Fibroblast of skin of back (primary cell): ENCODE measurements at regions not wholly inside any gene's neighbourhood (a gene's known extent, or its start where the extent isn't known, plus 50 kb on each side); places are given as distances from the start of the nearest gene placed in this dataset.
A peak's percentile ranks its signal among the peaks of the same experiment; 100 is the strongest.

Experiments used
- DNase-seq: peaks from one replicate; pipeline ENCODE4 v3.0.0-alpha.2; 2013

DNA sequence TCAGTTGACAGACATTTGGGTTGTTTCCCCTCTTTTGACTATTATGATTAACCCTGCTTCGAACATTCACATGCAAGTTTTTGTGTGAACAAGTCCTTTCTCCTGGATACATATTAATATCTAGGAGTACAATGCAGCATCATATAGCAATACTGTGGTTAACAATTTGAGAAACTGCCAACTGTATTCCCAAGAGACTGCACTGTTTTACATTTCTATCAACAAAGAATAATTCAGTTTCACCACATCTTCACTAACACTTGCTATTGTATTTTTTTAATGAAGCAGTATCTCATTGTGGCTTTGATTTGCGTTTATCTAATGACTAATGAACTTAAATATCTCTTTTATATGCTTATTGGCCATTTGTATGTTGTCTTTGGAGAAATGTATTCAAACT is 184.6 kb upstream of the NBEA start:
- DNase-seq: peak; percentile 29

DNA sequence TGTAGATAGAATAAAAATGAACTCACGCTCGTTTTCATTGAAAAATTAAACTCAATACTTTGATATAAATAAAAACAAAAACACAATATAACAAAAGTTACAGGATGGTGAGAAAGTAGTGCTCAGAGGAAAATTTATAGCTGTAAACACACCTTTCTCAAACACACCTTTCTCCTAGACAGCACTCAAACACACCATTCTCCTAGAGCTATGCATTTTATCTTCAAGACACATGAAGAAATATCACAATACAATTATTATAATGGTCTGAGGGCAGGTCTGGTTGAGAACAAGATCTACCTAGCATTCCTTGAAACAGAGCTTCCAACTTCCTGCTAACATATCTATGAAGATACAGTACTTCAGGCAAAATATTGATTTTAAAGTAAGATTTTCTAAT is 183.4 kb upstream of the NBEA start:
- no peak for DNase-seq

DNA sequence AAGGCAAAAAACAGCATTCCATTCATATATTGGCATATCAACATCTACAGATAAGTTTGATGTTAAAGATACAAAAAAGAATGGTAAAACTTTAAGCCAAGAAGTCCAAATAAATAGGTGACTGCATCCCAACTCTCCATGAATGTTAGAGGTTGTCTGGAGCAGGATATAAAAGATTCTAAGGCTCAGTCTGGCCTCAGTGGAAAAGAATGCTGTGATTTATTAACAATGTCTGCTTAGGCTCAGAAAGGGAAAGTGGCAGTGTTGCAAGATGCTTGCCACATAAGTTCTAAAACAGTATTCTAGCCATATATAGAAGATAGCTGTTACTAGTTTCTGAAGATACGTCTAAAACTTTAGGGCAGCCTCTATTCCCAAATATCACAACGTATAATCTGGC is 179.8 kb upstream of the NBEA start:
- no peak for DNase-seq

- no peak for DNase-seq
Measured at GRCh38 chr13:34764246-34764645, 177.8 kb upstream of the NBEA start.

- no peak for DNase-seq
Measured at GRCh38 chr13:34765446-34766180, 176.5 kb upstream of the NBEA start.

DNA sequence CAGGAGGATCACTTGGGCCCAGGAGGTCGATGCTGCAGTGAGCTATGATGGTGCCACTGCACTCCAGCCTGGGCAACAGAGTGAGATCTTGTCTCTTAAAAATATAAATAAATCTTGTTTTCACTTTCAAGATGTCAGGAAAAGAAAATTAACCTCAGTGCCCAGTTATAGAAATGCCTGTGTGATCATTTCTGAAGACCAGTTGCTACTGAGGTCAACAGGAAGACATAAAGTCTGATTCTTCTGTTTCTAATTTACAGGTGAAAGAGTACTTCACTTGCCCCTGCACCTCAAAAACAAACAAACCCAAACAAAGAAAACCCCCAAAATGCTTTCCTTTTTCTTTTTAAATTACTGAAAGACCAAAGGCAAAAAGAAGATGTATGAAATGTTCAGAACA is 174.3 kb upstream of the NBEA start:
- DNase-seq: no peak

GRCh38 chr13:34772206-34772605 is 169.9 kb upstream of the NBEA start:
- DNase-seq: no peak

DNA sequence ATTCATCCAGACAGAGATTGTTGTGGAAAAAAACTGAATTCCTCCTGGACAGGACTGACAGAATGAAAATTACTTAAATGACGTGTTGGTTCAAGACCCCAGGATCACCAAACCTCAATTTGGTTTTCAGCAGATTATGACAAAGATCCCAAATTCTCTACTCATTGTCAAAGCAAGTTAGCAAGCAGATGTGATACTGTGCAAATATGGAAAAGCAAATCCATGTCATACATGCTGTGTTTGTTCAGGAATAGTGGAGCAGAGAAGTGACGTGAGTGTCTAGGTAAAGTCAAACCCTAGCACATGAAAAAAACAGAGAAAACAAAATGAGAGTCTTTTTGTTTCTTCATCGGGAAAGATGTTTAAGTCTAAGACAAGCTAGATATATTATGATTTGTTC is 169.2 kb upstream of the NBEA start:
- DNase-seq: no peak

DNA sequence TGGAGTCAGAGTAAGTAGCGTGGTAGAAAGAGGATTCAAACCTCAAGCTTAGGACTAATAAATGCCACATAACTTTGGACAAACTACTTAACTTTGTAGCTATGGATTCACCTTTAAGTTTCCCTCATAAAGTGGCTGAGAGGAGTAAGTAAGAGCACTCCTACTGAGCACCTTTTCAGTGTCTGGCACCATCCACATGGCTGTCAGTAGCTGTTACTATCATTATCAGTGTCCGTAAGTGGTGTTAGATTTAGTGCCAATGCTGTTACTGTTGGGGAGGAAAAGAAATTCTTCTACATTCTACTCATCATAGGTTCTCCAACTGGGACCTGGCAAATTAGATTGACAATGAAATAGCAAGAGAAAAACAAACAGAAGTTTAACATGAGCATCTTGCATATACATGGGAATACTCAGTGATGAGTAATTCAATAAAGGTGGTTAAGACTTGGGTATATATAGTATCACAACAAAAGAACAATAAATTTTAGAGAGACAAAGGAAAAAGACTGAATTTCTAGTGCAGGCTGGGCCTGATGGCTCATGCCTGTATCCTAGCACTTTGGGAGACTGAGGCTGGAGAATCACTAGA is 165.6 kb upstream of the NBEA start:
- no peak for DNase-seq

DNA sequence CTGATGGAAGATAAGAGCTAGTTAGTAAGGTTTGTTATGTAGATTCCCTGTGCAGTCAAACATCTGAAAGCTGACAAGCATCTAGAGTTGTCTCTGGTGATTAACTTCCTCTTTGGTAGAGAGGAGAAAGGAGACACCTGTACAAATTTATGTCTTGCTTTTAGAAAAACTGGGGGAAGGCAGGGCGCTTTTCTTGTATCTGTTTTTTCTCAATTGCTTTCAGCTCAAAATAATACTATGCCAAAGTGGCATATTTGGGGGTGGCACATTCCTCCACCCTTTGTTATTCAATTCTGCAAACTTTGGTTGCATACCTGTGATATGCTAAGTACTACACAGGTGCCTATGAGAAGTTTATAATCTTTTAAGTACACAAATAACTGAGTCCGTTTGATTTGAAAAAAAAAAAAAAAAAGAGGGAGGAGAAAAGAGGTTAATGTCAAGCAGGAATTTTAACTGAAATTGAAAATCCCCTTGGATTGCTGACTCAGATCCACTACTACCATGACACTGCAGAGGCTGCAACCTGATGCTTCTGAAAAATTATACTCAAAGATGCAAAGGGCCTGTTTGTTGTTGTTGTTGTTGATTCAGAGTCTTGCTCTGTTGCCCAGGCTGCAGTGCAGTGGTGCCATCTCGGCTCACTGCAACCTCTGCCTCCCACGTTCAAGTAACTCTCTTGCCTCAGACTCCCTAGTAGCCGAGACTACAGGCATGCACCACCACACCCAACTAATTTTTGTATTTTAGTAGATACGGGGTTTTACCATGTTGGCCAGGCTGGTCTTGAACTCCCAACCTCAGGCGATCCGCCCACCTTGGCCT is 164.8 kb upstream of the NBEA start:
- DNase-seq: no peak

- no peak for DNase-seq
Measured at GRCh38 chr13:34777914-34778303, 164.2 kb upstream of the NBEA start.

GRCh38 chr13:34779171-34779570 is 162.9 kb upstream of the NBEA start:
- no peak for DNase-seq

GRCh38 chr13:34793301-34793700 is 148.8 kb upstream of the NBEA start:
- DNase-seq: no peak

GRCh38 chr13:34803756-34804155 is 138.3 kb upstream of the NBEA start:
- DNase-seq: no peak

- peak; percentile 28 for DNase-seq
Measured at GRCh38 chr13:34805347-34805746, 136.7 kb upstream of the NBEA start.

GRCh38 chr13:34808649-34809048 is 133.4 kb upstream of the NBEA start:
- no peak for DNase-seq

- peak; percentile 2 for DNase-seq
Measured at GRCh38 chr13:34810996-34811395, 131.1 kb upstream of the NBEA start.

DNA sequence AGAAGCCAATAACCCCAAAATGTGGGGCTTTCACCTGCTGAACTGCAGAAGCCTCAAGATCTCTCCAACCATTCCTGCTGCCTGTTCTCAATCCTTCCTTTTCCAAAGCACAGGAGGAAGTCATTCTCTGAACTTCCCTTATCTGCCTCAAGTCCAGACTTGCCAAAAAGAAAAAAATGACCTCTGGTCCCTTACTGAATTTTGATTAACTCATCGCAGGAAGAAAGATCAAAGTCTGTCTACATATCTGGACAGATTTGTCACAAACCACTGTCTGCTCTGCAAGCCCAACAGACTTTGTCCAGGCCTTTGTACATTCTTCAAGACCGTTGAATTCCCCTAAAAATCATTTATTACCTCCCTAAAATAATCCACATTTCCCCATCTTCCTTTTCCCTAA is 126.5 kb upstream of the NBEA start:
- no peak for DNase-seq

DNA sequence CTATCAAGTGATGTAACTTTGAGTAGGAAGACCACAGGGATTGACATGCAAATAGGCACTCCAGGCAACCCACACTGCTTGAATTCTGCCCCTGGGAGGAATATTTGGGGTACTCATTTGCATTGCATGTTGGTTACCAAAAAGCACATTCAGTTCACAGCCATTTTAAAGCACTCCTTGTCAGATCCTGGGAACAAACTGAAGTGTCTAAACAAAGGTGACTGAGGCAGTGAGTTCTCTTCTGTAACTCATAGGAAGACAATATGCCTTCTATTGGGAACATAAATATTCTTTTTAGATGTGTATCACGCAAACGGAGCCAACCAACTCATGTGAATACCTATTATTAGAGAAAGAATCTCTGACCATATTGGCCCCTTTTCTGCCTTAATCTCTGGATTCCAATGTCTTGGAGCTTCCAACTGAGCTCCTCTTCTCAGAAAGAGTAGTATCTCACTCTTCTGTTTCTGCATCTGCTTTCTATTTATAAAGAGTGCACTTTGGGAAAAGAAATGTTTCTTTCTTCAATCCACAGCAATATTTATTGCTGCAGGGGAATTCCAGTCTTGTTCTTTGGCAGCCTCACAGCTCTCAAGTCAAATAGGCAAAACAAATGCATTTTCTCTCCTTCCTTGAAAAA is 125.7 kb upstream of the NBEA start:
- DNase-seq: peak; percentile 1

DNA sequence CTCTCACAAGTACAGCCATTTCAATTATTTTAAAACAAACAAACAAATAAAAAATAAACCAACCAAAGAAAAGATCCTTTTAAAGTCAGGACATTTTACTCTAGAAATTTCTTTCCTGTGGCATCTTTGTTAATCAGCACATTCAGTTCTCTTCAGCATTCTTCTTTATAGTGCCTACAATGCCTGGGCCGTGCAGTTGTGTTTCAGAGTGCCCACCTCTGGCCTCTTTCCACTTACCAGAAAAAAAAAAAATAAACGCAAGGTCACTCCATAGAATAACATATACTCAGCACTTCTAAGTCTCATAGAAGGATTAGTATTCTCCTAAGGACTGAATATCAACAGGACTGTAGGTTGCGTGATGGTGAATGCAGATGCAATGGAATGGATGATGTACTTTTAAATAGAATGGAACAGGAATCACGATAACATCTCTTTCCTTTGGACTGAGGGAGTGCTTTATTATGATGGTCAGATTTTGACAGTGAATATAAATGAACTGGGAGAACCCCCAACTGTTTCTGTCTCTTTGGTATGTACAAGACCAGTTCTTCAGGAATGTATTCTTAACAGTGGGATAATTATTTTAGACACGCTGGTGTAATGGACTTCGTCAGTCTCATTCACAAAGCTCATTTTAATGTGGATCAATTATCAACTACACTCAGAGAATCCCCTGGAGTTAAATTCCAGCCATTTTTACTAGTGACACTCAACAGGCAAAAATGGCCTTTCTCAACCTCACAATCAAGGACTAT is 125.0 kb upstream of the NBEA start:
- DNase-seq: no peak

- DNase-seq: no peak
Measured at GRCh38 chr13:34822650-34823049, 119.4 kb upstream of the NBEA start.

DNA sequence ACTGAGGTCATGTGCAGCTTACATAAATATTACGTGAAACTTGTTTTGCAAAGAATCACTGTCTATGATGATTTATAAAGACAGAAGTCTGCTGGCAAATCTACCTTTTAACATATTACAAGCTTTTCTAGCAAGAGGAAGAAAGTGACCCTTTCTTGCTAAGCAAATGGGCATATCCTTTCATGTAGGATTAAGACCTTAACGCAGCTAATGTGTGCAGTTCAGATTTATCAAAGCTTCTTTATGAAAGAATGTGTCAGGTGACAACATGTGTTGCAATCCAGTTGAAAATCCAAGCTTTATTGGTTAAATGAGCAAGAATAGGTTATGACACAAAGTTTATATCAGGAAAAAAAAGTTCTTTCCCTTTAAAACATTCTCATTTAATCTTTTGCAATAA is 115.6 kb upstream of the NBEA start:
- no peak for DNase-seq
